ENCODE measurements at regions not wholly inside any gene's neighbourhood (a gene's known extent, or its start where the extent isn't known, plus 50 kb on each side); places are given as distances from the start of the nearest gene placed in this dataset.

GRCh38 chr18:11266781-11267480, 117.6 kb upstream of the PIEZO2 start:
- H2AFZ ChIP-seq (ENCODE audit: low read length), result no peak overlapping the region
- no peaks in the 10 kb centered on the region for H3K36me3 ChIP-seq (ENCODE audit: insufficient read depth, low read length)
- H3K4me1 ChIP-seq (ENCODE audit: insufficient read depth, low read length), result peaks cover 8% of the 10 kb centered on the region
- no peaks in the 10 kb centered on the region for H3K27me3 ChIP-seq (ENCODE audit: insufficient read depth, low read length)
- TF ChIP-seq CTCF (IDR thresholded peaks at IDR 0.05; ENCODE audit: extremely low read depth, low read depth, low read length), result no peak
- H3K4me3 ChIP-seq (ENCODE audit: insufficient read depth, low read length), result no peak overlapping the region
- DNase-seq (ENCODE audit: insufficient read length, low spot score, missing footprints), result no peak
- no peaks in the 10 kb centered on the region for H3K9me3 ChIP-seq (ENCODE audit: low read depth, low read length)
- no peak overlapping the region for H3K4me2 ChIP-seq (ENCODE audit: insufficient read depth, low read length)
- H3K79me2 ChIP-seq (ENCODE audit: insufficient read depth, low read length), result no peaks in the 10 kb centered on the region
- no peak overlapping the region for H3K27ac ChIP-seq (ENCODE audit: low read depth, low read length)
- H4K20me1 ChIP-seq (ENCODE audit: insufficient read depth, low read length), result no peaks in the 10 kb centered on the region

DNA sequence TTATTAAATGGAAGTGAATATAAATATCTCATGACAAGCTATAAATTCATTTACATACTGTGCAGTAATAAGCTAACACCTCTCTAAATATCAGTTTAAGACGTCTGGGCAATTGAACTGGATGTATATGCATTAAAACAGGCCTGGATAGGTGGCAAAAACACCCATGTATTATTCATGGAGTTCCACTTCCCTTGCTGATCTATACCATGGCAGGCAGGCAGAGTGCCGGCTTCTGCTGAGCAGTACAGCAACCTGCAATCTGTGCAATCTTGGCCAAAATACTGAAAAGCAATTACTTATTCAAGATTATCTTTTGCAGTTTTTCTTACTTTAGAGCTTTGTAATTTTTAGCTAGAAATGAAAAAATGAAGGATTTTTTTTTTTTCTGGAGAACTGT, 112.1 kb upstream of the PIEZO2 start:
- H3K27ac ChIP-seq (ENCODE audit: low read depth, low read length), result no peak overlapping the region
- no peak for DNase-seq (ENCODE audit: insufficient read length, low spot score, missing footprints)

DNA sequence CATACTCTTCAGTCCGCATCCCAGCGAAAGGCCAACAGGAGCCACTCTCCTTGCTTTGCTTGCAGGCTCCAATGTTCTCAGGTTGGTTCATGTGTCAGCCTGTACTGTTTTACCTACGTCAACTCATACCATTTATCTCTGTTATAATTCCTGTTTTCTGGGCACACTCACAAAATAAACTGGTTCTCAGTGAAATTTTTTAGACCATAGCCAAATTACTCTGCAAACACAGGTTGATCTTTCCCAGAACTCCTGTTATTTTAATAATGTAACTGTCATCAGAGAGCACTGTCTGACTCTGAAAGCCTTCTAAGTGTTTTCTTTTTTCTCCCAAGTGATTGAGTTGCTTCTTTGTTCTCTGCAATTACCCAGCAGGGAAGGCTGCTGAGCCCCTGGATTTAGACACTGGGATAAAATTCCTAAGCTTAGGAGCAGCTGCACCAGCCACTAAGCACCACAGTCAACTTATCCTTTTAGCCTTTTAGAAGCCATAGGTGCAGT, 111.6 kb upstream of the PIEZO2 start:
- TF ChIP-seq CTCF (IDR thresholded peaks at IDR 0.05; ENCODE audit: extremely low read depth, low read depth, low read length), result no peak
- peak; percentile 4 for DNase-seq (ENCODE audit: insufficient read length, low spot score, missing footprints)
- Histone ChIP-seq H3K9me3 (ENCODE audit: low read depth, low read length) (no peaks in the 10 kb centered on the region), H3K27ac (ENCODE audit: low read depth, low read length) (no peak overlapping the region), H3K4me3 (ENCODE audit: insufficient read depth, low read length) (no peak overlapping the region), H3K36me3 (ENCODE audit: insufficient read depth, low read length) (no peaks in the 10 kb centered on the region), H3K79me2 (ENCODE audit: insufficient read depth, low read length) (no peaks in the 10 kb centered on the region), H2AFZ (ENCODE audit: low read length) (no peak overlapping the region), H4K20me1 (ENCODE audit: insufficient read depth, low read length) (no peaks in the 10 kb centered on the region), H3K4me2 (ENCODE audit: insufficient read depth, low read length) (no peak overlapping the region), H3K27me3 (ENCODE audit: insufficient read depth, low read length) (no peaks in the 10 kb centered on the region), H3K4me1 (ENCODE audit: insufficient read depth, low read length) (no peaks in the 10 kb centered on the region)

More for the DNA sequence above, 112.1 kb upstream of the PIEZO2 start:
- Histone ChIP-seq H3K9me3 (ENCODE audit: low read depth, low read length) (no peaks in the 10 kb centered on the region), H3K4me3 (ENCODE audit: insufficient read depth, low read length) (no peak overlapping the region), H3K79me2 (ENCODE audit: insufficient read depth, low read length) (no peaks in the 10 kb centered on the region), H2AFZ (ENCODE audit: low read length) (no peak overlapping the region), H3K4me1 (ENCODE audit: insufficient read depth, low read length) (no peaks in the 10 kb centered on the region), H3K27me3 (ENCODE audit: insufficient read depth, low read length) (no peaks in the 10 kb centered on the region), H3K4me2 (ENCODE audit: insufficient read depth, low read length) (no peak overlapping the region), H4K20me1 (ENCODE audit: insufficient read depth, low read length) (no peaks in the 10 kb centered on the region), H3K36me3 (ENCODE audit: insufficient read depth, low read length) (no peaks in the 10 kb centered on the region)
- no peak for TF ChIP-seq CTCF (IDR thresholded peaks at IDR 0.05; ENCODE audit: extremely low read depth, low read depth, low read length)

- DNase-seq (ENCODE audit: insufficient read length, low spot score, missing footprints), result peak; percentile 55
Measured at GRCh38 chr18:11259469-11260150, 110.2 kb upstream of the PIEZO2 start.

More at GRCh38 chr18:11259469-11260150, 110.2 kb upstream of the PIEZO2 start:
- H2AFZ ChIP-seq (ENCODE audit: low read length), result peak overlapping the region; percentile 92
- peak overlapping the region; percentile 55 for H3K4me2 ChIP-seq (ENCODE audit: insufficient read depth, low read length)
- no peaks in the 10 kb centered on the region for H3K36me3 ChIP-seq (ENCODE audit: insufficient read depth, low read length)
- H3K4me3 ChIP-seq (ENCODE audit: insufficient read depth, low read length), result peak overlapping the region; percentile 33
- H3K27ac ChIP-seq (ENCODE audit: low read depth, low read length), result no peak overlapping the region
- H3K27me3 ChIP-seq (ENCODE audit: insufficient read depth, low read length), result no peaks in the 10 kb centered on the region
- H4K20me1 ChIP-seq (ENCODE audit: insufficient read depth, low read length), result no peaks in the 10 kb centered on the region
- H3K79me2 ChIP-seq (ENCODE audit: insufficient read depth, low read length), result no peaks in the 10 kb centered on the region
- H3K4me1 ChIP-seq (ENCODE audit: insufficient read depth, low read length), result no peaks in the 10 kb centered on the region
- H3K9me3 ChIP-seq (ENCODE audit: low read depth, low read length), result no peaks in the 10 kb centered on the region
- no peak for TF ChIP-seq CTCF (IDR thresholded peaks at IDR 0.05; ENCODE audit: extremely low read depth, low read depth, low read length)

Data from osteoblast (primary cell).